T-helper 1 cell (primary cell): ENCODE measurements at regions not wholly inside any gene's neighbourhood (a gene's known extent, or its start where the extent isn't known, plus 50 kb on each side); places are given as distances from the start of the nearest gene placed in this dataset.

ENCODE experiments used
- DNase-seq, 5 donors: peaks; one replicate each; pipeline ENCODE4 v3.0.0-alpha.2; 2012 to 2020

DNA sequence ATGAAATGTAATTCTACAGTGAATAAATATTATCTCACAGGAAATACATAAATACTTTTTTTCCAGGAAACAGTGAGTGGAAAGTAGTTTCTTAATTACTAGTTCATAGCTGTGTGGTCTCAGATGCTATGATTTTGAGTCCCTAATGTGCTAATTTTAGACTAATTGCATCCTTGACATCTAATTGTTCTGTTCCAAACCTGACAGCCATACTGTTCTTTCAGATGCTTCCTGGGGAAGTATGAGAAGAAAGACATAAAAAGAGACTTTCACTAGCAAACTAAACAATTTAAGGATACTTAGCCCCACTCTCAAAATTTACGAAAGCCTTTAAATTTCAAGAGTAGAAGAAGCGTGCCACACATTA, 350.9 kb upstream of the CDH20 start:
- no peak for DNase-seq

DNA sequence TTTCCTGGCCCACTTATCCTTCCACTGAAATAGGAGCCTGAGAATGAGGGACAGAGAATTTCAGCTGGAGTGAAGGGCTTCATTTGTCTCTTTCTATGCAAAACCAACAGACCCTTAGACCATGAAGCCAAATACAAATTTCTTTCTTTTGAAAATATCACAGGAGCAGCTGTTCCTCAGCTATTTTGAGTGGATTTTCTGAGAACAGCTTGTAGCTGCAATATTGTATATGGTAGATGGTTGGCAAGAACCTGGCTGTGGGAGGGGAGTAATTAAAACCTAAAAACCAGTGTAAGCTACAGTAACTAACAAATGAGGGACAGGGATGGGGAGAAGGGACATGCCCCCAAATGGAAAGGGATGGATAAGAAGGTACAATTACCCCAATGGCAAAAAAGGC, 350.3 kb upstream of the CDH20 start:
- DNase-seq, result no peak

DNA sequence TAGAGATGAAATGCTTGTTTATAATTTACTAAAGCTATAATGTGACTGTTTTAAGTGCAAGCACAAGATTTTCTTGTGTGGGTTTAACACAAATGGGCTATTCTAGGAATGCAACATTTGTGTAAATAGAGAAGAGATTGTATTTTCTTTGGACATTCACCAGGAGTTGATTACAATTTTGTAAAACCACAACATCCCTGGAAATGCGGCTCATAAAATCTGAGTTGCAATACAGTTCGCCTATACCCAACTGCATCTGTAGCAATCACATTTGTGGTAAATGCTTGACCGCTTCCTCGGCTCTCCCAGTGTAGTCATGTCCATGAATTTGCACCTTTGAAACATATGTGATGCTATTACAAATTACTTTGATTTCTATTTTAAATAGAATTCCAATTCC, 348.7 kb upstream of the CDH20 start:
- DNase-seq, result no peak

DNA sequence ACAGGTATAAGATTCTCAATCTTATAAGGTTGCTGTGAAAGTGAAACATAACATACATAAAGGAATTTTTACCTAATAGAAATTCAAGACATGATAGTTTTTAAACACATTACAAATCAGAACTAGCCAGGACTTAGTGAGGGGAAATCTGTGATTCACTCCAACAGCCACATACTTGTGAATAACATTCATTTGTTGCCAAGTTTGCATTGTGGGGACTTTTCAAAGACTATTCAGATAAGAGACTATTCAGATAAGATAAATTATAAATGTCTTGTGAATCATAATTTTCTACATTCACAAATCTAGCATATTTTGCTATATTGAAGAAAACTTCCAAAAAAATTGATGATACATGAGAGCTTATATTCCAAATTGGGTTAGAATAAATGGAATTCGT, 345.3 kb upstream of the CDH20 start:
- no peak for DNase-seq

DNA sequence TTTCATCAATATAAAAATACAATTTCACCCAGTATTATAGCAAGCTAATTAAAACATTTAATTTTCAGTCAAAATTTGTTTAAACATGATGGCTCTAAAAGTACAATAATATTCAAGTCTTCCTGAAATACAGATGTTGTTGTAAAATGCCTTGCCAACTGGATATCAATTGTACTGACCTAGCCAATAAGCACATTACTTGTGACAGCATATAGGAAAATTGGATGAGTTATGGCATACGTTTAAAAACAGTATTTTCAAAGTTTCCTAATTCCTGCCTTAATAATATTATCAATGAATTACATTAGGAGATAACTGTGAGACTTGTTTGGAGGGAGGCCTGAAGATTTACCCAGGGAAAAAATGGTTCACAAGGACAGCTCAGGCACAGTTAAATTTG, 336.9 kb upstream of the CDH20 start:
- DNase-seq, result no peak

DNA sequence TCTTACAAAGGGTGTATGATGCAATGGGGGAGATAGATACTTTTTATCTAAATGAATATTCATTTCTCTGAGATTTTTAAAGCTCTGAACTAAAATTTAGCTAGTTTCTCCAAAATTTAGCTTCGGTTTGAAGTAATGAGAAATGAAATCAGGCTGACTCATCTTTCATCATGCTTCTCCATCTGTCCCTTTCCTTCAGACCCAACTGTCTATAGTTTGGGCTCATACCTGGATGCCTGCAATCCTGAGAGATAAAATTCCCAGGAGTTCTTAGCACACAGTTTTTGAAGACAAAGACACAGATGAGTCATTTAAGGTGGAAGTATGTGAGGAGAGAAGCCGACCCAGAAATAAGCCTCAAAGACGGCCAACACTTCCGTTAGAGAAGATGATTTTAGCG, 336.4 kb upstream of the CDH20 start:
- no peak for DNase-seq

DNA sequence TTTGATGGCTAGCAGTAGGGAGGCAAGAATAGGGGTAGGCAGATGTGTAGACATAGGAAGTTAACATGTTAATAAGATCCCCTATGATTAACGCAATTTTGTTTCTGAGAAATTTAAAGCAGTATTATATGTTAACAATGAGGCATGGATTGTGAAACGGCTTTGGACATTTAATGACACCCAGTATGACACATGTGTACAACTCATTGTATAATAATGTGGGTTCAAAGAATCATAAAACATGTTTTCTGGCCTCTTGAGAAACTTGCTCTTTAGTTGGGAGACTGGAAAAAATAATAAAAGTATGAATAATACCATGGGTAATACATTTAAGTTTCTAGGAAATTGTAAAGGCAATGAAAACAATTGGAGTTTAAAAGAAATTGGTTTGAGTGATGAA, 332.1 kb upstream of the CDH20 start:
- no peak for DNase-seq

DNA sequence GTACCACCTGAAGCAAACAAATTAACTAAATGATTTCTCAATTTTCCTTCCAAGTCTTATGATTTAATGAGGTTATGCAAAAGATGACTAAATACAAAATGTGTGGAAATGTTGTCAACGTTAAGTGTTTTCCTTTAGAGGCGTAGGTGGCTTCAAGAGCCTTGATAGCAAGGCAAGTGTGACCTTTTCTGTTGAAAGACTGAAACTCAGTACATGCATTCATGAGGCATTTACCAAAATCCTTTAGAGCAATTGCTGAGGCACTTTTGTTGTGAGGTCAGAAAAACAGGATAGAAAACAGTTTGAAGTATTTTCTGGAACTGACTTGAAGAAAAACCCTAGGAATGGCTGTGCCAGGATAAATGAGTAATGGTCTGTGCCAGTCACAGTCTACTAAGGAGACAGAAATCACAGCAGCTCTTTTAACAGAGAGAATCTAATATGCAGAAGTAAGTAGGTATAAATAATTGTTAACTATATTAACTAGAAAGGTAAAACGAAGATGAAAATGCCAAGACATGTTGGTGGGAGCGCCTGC, 326.5 kb upstream of the CDH20 start:
- no peak for DNase-seq

DNA sequence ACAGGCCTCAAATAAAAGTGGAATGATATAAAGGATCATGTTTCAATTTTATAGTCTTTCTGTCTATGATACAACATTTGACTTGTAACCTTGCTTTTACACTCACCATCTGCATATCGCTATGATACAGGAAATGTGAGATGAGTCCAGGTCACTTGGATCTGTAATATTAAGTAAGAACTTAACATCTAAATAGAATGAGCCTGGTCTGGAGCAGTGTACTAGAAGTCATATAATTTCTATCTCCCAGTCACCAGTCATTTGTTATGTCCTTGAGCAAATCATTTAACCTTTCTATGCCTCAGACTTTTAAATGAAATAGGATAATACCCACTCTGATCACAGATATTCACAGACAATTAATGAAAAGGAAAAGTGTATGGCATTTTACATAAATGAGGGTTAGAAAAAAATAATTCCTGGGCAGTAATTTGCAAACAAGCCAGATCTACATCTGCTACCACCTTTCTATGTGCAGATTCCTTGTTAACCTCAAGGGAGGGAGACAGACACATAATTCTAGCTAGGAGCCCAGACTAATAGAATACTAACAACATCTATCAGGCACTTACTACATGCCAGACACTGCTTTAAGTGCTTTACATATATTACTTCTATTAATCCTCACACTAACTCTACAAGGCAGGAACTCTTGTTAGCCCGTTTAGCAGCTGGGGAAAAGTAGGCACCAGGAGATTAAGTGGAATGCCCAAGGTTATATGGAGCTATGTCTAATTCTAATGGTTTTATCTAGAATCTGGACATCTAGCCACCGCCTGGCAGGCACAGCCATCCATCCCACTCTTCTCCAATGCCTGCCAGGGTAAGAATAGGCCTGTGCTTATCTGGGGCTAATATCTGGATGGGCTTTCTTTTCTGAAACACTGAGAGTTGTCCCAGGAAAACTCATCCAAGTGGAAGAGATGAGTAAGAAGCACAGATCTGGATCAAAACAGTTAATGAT, 313.6 kb upstream of the CDH20 start:
- DNase-seq, result no peak

DNA sequence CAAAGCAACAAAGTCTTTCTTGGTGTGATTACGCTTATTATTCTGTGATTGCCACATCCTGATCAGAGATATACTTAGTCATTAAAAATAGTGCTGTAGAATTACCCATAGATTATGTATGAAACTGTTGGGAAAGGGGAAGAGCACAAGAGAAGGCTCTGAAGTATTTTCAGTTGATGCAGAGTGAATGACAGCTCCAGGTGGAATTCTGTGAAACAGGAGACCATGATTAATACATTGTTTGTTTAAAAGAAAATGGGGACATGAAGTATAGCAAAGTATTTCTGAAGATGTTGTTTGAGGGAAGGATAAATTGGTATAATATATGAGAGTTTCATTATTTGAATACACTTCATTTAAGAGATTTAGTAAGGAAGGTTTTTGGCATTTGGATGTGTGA, 307.6 kb upstream of the CDH20 start:
- DNase-seq, result no peak

DNA sequence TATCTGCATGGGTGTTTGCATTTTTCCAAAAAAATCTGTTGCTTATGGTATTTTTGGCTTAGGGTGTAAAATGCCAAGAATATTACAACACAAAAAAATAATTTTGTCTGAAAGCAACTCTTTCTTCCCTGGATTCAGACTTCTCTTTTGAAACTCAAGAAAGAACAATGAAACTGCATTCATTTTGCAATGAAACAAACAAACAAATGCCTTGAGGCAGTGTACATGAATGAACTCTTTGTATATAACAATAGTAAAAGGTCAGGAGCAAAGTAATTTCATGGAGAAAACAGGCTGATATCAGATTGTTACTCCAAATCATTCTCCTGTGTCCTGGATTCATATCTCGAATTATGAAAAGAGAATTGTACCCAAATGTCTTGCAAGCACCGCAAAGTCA, 301.6 kb upstream of the CDH20 start:
- no peak for DNase-seq

DNA sequence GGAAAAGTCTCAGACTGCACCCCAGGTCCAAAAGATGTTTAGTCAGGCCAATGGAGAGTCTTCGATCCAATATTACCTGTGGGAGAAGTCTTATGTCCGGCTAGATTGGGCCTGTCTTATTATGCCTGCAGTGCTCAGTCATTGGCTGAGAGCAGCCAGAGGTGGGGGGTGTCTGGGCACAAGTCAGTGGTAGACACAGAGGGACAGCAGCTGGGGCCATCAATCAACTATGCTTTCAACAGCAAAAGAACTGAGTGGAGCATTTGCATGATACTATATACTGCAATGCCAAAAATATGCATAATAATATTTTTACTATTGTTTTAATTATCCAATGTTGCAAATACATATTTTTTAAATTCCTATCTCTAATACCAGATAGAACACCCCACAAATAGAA, 298.6 kb upstream of the CDH20 start:
- DNase-seq, result no peak

DNA sequence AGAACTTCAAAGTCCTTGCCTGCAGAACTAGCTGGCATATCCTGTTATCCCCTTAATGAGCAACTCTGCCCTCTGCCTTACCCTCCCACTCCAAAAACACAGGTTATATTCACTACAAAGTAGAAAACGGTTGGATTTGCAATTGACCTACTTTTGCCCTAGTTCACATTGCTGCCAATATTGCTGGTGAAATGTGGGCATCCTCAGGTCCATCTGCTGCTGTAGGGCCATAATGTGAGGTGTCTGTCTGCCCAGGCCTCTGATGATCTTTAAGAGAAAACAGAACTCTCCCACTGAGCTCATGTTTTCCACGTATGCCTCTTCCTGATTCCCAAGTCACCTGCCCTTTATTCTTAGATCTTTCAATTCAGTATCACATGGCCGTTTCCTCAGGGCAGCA, 294.0 kb upstream of the CDH20 start:
- no peak for DNase-seq

DNA sequence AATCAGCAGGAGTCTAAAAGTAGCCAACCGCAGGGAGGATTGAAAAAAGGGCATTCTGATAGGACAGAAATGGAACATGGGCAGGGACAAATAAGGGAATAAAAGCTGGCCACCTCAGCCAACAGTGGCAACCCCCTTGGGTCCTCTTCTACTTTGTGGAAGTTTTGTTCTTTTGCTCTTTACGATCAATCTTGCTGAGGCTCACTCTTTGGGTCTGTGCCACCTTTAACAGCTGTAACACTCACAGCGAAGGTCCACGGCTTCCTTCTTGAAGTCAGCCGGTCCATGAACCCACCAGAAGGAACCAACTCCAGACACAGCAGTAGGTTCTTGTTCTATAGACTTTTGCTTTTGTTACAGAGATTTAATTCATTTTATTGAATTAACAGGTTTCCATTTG, 285.4 kb upstream of the CDH20 start:
- DNase-seq, result no peak

DNA sequence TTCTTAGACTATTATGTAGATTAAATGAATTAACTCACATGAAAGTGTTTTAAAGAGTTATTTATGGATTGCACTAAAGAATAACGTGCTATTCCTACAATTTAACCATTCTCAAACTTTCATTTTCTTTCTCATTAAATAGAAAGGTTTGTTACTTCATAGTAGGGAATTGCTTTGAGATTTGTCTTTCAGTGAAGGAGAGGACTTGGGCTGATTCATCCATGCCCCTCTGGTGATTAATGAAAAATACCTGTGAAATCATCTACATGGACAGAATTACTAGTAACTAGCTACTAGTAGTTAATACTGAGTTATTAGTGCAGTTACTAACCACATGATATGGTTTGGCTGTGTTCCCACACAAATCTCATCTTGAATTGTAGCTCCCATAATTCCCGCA, 275.8 kb upstream of the CDH20 start:
- no peak for DNase-seq

DNA sequence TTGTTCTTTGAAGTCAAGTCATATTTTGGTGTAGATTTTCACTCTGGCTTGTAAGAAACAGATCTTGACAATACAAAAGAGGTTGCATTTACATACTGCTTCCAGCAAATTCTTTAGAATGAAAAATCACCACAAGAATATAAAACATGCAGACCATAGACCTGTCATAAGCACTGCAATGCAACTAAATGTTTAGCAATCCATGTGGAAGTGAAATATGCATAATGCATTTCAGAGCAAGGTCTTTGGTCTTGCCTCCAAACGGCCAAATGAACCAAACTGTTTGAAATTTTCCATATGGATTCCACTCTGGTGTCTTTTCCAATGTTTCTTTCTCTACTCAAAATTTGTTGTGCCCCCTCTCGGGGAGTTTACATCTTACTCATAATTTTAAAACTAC, 271.0 kb upstream of the CDH20 start:
- DNase-seq, result no peak

DNA sequence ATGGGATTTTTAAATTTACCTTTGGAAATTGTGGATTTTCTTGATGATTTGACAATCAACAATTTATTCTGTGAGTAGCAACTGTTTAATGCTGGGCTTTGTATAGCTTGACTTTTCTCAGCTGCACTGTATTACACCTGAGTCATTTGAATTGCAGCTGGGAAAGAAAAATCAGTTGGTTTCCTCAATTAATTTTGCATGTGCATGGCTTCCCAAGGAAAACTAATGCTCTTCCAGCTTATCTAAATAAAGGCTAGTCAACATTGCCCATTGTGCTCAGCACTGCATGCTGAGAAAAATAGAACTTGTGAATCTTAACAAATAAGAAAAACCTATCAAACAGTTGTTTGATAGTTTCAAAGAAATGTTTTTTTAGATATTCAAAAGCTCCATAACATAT, 268.3 kb upstream of the CDH20 start:
- DNase-seq, result no peak

DNA sequence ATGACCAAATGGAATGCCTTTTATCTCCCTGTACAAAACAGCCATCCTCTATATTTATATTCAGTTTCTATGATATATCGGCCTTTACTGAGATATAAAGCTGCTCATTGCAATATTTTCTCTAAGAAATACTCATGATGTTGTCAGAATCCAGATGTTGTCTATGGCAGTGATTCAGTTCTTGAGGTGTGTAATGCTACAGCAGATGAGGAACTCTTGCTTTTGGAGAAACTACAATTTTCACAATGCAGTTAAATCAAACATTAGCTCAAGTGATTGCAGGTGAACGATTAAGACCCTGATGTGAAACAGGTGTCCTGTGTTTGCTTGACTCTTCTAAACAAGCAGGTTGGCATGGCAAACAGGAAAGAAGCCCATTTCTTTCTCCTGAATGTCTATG, 256.2 kb upstream of the CDH20 start:
- no peak for DNase-seq

DNA sequence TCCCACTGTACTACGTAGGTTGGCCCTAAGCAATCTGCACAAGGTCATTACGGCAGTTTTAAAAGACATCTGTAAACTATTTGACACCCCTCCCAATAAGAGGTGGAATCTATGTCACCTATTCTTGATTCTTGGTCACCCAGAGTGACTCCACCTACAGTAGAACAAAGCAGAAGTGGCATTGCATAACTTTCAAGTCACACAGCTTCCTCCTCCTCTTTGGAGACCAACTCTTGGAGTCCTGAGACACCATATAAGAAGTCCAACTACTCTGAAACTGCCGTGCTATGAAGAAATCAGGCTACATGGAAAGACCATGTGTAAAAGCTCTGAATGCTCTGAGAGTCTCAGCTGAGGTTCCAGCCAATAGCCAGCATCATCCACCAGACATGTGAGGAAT, 253.5 kb upstream of the CDH20 start:
- no peak for DNase-seq

DNA sequence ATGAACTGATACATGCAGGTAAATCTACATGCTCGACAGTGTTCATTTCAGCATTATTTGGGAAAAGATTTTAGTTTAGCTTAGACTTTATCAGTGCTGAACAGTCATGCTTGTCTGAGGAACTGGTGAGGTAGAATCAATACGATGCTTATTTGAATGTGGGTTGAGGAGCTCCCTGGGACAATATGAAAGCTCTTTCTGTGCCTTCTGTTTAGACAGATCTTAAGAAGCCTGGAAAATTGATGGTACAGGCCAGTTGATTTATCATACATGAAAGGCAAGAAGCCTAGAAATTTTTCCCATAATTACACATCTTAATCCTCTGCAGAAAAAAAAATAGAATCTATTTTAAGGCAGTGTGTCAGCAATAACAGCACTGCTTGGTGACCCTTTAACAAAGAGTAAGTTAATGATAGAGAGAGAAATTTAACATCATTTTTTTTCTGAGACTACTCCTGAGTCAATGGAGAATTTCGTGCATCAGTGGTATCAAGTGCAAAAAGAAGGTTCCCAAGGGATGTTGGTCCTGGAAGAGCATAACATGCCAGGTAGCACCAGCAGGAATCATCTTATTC, 252.2 kb upstream of the CDH20 start:
- no peak for DNase-seq

DNA sequence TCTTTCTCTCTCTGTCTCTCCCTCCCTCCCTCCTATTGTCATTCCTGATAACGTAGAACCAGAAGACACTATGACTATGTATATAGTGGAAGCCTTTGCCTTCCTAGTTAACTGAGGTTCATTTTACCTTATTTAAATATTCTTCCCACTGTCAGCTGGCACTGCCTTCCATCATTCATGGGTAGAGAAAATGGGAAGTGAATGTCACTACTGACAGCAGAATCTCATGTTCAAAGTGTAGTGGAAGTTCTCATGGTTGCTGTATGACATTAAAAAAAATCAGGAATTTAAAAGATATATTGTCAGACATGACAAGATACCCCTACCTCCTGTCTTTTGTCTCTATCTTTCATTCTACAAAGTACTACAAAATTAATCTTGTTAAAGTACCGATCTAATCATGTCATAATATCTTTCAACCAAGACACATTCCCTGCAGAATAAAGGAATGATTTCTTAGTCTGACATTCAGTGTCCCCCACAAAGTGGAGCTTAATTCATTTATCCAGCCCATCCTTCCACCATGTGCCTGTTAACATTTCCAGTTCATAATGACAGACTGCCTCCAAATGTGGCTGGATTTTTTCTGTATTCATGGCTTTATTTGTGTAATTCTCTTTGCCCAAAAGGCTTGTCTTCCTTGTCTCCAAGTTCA, 250.1 kb upstream of the CDH20 start:
- no peak for DNase-seq

DNA sequence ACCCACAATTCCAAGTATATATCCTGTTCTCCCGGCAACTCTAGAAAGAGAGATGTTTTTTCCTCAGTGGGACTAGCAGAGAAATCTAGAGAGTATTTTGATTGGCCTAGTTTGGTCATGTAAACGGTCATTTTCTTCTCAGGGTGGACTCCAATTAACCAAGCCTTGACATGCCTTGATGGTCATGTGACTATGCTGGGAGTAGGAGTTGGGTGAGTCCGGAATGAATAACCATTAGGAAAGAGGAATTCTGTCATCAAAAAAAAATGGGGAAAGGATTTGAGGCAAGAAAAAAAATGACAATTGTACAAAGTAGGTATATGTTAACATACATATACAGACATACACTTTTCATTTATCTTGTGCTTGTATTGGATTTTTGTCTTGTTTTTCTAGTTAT, 248.2 kb upstream of the CDH20 start:
- no peak for DNase-seq

DNA sequence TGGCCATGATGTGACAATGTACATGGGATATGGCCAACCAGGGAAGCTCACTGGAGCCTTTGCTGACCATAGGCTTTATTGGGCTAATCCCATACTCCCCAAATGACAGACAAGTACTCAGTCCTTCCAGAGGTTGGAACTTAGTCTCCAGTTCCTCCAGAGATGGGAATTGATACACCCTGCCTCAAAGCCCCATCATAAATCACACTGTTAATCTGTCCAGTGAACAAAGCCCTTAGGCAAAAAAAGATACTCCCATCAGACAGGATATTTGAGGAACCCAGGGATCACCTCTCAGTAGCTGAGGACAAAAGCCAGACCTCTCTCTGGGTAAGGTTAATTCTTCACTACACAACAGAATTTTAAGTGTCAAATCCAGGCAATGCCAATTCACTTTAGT, 247.5 kb upstream of the CDH20 start:
- DNase-seq, result no peak

DNA sequence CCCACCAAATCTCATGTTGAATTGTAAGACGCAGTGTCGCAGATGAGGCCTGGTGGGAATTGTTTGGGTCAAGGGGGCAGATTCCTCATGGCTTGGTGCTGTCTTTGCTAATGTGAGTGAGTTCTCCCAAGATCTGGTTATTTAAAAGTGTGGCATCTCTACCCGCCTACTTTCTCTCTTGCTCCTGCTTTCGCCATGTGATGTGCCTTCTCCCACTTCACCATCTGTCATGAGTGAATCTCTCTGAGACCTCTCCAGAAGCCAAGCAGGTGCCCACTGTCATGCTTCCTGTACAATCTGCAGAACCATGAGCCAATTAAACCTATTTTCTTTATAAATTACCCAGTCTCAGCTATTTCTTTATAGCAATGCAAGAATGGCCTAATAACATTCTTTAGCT, 246.6 kb upstream of the CDH20 start:
- no peak for DNase-seq
